GM19452 (cell line): ENCODE measurements at regions not wholly inside any gene's neighbourhood (a gene's known extent, or its start where the extent isn't known, plus 50 kb on each side); places are given as distances from the start of the nearest gene placed in this dataset.
A peak's percentile ranks its signal among the peaks of the same experiment; 100 is the strongest.

ENCODE experiments used
- ATAC-seq: cut with Tn5 transposase; IDR thresholded peaks from one replicate; pipeline ENCODE4 v1.9.1; 2021; ENCODE audit not compliant: unreplicated experiment

DNA sequence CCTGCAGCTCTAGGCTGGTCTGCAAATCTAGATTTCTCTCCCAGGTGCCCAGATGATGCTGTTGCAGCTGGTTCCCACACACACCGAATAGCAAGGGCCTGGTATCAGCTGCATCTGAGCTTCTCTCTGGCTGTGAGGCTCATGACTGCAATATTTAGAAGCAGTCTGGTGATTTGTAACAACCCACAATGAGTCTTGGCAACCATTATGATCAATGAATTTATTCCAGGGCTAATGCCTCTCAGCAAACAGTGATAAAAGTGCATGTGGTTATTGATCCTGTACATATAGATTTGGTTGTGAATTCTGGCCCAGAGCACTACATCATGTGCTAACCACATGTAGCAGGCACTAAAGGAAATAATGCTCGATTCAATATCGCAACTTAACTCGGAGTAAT, 114.3 kb downstream of the ASCL4 start:
- no peak for ATAC-seq

DNA sequence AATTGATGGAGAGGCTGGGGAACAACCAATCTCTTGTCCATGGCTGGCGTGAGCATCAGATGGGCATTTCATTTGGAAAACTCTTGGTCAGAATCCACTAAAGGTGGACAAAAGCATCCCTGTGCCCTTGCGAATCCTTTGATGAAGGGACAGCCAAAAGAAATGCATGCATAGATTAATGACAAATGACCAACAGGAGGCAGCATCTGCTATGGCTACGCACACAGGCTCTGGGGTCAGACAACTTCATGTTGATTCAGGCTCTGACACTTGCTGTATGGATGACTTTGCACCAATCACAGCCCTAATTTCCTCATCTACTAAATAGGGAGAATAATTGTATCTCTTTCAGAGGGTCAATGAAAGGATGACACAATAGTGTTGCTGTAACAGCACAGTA, 117.5 kb downstream of the ASCL4 start:
- ATAC-seq: no peak

DNA sequence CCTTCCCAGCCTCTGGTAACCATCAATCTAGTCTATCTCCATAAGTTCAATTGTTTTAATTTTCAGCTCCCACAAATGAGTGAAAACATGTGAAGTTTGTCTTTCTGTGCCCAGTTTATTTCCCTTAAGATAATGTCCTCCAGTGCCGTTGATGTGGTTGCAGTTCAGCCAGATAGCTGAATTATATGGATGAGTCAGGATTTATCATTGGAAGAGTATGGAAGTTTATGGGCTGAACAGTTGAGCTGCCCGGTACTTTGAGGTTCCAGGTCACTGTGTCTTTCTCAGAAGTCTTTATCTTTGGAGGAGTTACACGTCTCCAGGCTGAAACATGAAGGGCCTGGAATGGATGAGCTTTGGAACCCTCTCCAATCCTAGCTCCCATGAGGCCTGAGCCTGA, 120.1 kb downstream of the ASCL4 start:
- ATAC-seq: no peak

DNA sequence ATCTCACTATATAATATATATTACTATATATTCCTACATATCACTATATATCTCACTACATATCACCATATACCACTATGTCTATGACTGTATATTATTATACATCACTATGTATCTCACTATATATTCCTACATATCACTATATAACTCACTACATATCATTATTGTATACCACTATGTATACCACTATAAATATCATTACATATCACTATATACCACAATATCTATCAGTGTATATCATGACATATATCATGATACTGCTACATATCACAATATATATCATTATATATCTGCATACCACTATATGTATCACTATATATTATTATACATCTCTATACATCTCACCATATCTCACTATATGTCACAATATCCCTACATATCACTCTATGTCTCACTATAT, 121.5 kb downstream of the ASCL4 start:
- no peak for ATAC-seq

GRCh38 chr12:107900588-107900987, 126.1 kb downstream of the ASCL4 start:
- ATAC-seq: no peak

DNA sequence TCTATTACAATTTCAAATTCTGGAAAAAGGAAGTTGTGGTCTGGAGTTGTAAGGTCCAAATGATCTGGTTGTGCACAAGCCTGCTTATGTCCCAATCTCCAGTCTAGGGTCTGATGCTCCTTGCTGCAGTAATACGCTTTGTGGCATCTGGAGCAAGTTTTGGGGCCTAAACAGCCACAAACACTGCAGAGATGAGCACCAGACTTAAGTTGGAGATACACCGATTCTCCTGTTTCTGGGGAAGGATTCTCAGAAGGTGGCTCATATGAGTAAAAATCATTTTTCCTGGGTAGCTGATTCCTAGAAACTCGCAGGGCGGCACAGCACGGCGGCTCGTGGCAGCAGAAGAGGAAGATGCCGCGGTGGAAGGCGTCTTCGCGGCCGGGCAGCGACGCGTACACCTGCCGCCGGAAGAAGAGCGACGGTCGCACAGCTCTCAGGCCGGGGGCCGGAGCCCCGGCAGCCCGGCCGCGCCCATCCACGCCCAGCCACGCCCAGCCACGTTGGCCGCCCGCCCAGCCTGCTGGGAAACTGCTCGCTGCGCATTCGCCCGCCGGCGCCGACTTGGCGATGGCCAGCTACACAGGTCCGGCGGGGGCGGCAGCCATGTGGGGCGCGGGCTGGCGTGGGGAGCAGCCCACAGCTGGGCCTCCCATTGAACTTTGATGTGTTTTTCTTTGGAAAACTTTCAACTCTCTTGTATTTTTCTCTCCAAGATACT, 129.0 kb downstream of the ASCL4 start:
- ATAC-seq: peak; percentile 88

- no peak for ATAC-seq
These were observed 132.2 kb downstream of the ASCL4 start for GRCh38 chr12:107906707-107907106.

GRCh38 chr12:107912421-107913004, 138.0 kb downstream of the ASCL4 start:
- ATAC-seq: no peak

- ATAC-seq: no peak
These were observed 140.0 kb downstream of the ASCL4 start for GRCh38 chr12:107914460-107914977.

DNA sequence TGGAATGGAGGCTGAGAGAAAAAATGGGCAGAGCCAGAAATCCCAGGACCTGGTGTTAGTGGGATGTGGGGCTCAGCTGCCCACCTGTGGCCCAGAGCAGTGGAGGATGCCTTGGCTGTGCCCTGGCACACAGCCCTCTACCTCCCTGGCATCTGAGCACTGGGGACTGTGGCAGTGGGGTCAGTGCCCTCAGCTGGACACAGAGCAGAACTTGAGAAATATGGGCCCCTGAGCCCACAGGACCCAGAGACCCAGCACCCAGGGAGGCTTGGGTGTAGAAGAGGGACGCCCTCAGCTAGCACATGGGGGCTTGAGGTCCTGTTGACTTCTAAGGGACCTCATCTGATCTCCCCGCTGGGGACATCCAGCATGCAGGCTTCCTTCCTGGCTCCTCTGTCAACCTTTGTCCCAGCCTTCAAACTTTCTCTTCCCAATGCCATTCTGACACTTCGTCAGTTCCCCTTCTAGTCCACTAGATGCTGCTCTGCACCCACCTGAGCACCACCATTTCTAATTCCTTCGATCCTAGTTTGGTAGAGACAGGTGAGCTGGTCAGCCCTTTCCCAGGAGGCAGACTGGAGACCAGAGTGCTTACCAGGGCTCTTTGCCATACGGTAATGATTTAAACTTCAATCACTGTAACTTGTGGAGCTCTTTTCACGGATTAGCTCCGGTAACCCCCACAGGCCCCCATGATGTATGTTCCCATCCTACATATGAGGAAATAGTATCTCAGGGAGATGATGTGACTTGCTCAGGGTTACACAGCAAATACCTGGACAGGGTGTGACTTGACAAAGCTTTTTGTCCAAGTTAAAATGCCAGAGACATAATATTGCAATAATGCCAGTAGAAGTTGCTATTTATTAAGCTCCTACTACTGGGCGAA, 143.7 kb downstream of the ASCL4 start:
- ATAC-seq: no peak

GRCh38 chr12:107921062-107921461, 146.6 kb downstream of the ASCL4 start:
- no peak for ATAC-seq

GRCh38 chr12:107925125-107925524, 150.6 kb downstream of the ASCL4 start:
- ATAC-seq: no peak

- no peak for ATAC-seq
These were observed 154.9 kb downstream of the ASCL4 start for GRCh38 chr12:107929436-107929835.

DNA sequence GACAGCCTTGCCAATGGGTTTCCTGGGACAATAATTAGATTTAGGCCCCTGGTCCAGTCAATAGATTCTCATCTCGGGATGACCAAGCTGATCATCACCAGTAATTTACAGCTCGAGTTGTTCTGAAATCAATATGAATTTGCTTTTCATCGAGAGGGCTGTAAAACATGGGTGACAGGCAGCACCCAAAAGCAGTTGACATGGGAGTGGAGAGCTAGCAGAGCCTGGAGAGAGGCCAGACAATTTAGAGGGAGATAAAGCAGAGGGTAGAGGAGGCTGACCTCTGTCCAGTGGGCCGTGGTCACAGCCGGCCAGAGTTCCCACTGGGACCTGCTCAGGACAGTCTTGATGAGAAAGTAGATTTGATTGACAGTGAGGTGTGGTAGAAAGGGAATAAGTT, 157.3 kb downstream of the ASCL4 start:
- no peak for ATAC-seq

GRCh38 chr12:107938446-107938845, 163.9 kb downstream of the ASCL4 start:
- no peak for ATAC-seq

DNA sequence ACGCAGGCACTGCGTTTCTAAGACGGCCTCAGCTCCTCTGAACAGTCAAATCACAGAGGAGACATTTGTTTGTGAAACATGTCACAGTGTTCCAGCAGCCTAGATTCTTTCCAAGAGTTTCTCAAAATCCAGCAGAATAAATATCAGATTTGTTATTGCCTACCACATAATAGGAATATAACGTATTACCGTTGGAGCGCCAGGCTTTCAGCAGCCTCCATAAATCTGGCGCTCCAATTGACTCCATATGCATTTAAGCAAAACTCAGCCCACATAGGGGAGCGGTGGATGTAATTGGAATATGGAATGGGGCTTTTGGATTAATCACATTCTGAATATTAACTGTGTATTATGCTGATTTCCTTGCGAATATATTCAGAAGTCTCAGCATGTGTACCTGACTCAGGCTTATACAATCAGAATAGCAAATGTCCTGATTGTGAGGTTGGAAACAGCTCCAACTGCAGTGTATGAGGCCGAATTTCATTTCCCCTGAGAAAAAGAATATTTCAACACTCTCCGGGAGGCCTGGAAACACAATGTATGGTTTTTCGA, 174.0 kb downstream of the ASCL4 start:
- no peak for ATAC-seq

- ATAC-seq: no peak
These were observed 176.5 kb downstream of the ASCL4 start for GRCh38 chr12:107951024-107951423.

DNA sequence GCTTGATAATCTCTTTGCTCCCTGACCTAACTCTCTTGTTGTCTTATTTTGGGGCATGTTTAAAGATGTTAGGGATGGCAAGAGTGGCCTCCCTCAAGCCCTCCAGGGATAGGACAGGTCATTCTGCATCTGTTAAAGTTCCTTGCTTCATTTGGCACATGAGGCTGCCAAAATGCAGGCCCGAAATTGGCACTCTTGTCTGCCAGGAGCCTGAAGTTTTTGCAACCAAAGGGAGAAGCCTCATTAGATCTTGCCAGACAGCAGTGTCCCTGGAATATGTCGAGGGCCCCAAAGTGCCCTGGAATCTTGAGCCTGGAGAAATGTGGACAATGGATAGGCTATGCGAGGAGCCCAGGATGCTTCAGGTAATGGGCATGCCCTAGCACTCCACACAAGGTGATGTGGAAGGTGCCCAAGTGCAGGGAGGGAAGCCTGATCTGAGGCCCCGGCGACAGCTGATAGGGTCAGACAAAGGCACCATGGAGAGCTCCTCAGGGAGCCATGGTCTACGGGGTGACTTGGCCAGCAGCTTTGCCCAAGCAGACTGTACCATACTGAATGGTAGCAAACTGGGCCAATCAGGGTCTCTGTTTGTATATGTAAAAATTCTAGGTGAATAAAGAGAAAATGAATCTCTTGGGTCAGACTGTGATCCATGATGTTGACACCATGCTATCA, 173.0 kb upstream of the WSCD2 start:
- no peak for ATAC-seq

DNA sequence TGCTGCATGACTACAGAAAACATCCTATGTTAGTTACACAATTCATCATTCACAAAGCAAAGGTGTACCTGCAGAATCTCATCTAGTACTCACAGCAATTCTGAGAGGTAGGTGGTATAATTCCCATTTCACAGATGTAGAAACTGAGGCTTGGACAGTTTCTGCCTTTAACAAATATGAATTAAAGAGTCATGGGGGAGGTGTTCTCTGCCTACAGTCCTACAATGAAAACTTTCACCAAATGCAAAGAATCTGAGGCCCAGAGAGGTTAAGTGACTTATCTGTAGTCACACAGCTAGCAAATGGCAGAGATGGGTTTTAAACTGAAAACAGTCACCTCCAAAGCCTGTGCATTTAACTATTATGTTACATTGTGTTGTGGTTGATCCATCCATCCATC, 171.6 kb upstream of the WSCD2 start:
- no peak for ATAC-seq

DNA sequence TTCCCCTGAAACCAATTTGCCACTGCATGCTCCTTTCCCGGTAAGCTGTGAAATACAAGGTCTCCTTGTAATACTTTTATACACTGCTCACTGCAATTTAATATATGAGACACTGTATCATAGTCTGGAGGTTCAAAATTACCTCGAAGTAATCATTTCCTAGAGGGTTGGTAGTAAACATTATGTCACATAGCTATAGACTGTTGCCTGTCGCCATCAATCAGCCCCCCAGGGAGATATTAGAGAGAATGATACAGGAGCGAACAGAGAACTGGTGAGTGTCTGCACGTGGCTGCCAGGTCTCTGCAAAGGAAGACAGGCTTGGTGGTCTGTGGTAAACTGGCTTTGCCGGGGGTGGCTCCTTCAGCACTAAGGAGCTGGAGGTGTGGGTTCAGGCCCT, 165.5 kb upstream of the WSCD2 start:
- ATAC-seq: no peak

DNA sequence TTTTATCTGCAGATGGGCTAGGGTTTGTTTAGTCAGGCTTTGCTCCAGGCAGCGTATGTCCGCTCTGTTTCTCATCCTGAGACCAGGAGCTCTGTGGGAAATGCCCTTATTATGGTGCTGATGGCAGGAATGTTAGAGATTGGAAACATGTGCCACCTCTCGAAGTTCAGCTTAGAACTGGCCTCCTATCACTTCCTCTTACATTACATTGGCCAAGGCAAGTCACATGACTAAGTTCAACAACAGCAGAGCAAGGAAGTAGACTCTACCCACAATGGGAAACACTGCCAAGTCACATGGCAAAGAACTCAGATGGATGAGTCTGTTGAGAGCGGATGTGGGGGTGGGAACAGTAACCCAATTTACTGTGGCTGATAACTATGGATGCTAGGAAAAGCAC, 161.9 kb upstream of the WSCD2 start:
- no peak for ATAC-seq
